GM18870 (cell line): ENCODE measurements at regions not wholly inside any gene's neighbourhood (a gene's known extent, or its start where the extent isn't known, plus 50 kb on each side); places are given as distances from the start of the nearest gene placed in this dataset.

ENCODE experiments used
- ATAC-seq: cut with Tn5 transposase; IDR thresholded peaks from one replicate; pipeline ENCODE4 v1.9.1; 2021; ENCODE audit warnings: moderate library complexity; ENCODE audit not compliant: unreplicated experiment

DNA sequence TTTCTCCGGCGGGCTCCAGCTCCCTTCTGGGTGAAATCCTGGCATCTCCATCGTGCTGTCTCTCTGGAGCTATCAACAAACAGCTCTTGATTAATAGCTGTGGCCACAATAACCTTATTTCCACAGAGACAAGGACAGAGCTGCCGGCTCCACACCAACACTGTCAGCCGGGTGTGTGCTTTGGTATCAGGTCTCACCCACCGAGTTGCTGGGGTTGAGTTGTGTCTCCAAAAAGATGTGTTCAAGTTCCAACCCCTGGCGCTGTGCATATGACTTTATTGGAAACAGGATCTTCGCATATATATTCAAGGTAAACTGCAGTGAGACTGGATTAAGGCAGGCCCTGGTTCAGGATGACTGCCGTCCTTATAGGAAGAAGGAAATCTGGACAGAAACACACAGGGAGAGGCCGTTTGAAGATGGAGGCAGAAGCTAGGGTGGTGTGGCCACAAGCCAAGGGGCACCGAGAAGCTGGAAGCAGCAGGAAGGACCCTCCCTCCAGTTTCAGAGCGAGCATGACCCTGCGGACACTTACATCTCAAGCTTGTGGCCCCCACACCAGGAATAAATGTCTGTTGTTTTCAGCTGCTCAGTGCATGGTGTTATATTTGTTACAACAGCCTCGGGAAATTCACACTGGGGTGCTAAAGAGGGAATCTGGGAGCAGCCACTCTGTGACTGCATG lies 88.4 kb upstream of the TMPRSS2 start:
- no peak for ATAC-seq

DNA sequence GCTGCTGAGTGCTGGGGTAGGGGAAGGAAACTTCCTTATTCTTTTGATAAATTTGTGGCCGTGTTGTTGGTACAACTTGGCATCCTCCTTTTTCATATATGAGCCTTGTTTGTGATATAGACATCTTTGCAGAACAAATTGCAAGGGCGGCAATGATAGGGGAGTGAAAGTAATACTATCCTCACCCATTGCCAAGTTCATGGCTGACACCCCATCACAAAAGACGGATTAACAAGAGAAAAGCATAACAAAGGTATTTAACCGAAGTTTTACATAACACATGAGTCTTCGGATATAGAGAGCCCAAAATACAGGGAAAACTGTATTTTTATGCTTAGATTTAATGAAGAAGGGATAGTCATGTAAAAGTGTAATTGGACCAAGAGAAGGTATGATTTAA lies 86.3 kb upstream of the TMPRSS2 start:
- ATAC-seq: no peak

DNA sequence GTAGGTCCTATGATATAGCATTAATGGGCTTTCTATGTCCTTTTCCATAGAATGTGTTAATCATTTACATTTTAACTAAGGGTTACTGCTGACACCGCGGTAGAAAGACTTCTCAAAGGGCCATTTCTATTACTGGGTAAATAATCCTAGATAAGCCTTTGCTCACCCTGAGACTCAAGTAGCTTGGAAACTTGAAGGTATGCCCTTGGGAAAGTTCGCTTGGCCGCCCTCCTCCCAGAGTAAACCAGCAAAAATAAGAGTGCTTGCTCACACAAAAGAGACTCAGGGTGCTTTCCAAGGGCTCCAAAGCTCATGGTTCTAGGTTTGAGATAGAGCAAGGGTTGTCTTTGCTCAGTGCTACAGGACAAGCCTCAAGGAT lies 85.8 kb upstream of the TMPRSS2 start:
- ATAC-seq: no peak

DNA sequence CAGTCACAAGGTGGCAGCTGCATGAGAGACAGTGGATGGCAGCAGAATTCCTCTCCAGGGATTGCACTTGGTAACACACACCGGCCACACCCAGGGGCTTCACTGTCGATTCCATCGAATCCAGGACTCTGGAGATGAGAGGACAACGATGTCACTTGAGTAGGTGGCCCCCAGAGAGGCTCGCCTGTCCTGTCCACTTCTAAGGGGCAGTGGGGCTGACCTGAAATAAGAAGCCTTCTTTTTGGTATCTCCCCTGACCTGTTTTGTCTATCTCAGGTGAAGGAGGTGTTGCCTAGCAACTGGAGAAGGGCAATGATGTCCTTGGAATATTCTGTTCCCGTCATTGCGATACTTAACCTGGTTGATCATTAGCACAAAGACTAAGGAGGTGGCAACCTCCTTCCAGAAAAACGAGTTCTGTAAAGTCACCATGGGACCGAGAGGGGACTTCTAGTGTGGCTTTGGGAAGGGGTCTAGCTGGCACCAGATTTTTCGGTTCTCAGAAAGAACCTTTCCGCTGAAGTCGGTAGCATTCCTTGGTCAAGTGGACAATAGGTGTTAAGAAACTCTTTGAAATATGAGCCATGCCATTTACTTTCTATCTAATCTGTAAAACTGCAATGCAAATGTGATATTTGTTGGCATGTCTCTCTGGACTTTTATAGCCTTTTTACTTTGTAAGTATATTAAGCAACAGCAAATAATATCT lies 85.2 kb upstream of the TMPRSS2 start:
- no peak for ATAC-seq

DNA sequence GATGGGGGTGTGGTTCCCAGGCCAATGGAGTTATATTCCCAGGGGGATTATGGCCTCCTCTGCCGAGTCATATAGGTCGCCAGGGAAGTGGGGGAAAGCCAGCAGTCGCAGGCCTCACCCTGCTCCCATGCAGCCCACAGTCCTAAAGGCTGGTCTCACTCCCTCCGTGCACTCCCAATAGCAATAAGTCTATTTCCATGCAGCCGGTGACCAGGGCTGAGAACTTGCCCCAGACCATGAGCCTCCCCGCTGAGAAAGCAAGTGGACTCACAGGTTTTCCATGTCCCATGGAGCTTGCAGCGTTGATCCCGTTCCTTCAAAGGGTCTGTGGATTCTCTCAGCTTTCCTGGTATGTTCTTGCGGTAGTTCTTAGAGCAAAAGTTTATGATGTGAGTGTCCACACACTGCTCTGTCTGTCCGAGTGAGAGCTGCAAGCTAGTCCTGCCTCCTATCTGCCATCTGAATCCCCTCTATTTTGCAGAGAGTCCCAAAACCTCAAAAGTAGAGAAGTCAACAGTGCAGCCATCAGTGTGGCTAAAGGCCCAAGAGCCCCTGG lies 81.7 kb upstream of the TMPRSS2 start:
- no peak for ATAC-seq

DNA sequence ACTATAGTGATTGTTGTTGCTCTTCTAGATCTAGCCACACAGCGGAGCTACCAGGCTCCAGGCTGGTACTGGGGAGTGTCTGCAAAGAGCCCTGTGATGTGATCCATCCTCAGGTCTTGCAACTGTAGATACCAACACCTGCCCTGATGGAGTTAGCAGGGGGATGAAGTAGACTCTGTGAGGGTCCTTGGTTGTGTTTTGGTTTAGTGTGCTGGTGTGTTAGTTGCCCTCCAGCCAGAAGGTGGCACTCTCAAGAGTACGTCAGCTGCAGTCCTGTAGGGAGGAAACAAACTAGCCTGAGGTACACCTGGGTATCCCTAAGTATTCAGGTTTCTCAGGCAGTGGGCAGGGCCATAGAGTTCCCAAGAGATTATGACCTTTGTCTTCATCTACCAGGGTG lies 81.2 kb upstream of the TMPRSS2 start:
- no peak for ATAC-seq

DNA sequence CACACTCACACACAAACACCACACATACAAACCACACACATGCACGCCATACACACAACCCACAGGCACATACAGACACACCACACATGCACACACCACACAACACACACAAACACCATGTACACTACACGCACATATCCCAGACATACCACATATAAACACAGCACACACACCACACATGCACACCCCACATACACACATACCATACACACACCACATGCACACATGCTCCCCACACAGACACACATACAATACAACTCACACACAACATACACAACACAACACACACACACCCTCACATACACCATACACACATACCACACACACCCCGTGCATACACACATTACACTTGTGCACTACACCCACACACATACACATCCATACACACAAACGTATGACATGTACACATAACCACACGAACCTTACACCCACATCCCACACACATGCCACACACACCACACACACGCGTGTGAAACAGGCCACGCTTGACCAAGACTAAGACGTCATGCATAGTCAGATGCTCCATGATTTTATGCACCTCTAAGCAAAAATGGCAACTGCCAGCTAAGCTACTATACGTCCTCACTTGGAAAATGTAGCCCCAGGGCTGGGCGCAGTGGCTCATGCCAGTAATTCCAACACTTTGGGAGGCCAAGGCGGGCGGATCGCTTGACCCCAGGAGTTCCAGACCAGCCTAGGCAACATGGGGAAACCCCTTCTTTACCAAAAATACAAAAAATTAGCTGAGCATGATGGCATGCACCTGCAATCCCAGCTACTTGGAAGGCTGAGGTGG lies 77.4 kb upstream of the TMPRSS2 start:
- ATAC-seq: no peak

DNA sequence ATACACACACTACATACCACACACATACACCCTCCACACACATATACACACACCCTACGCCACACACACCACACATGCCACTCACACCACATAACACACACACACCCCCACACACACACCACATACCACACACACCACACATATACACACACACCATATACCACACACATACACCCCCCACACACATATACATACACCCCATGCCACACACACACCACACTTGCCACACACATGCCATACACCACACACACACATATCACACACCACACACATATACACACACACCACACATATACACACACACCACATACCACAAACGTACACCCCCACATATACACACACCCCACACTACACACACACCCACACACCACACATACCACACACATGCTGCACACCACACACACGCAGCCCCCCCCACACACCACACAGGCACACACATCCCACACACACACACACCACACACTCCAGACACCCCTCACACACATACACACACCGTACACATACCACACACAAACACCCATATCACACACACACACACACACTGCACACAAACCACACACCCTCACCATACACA lies 76.7 kb upstream of the TMPRSS2 start:
- no peak for ATAC-seq

DNA sequence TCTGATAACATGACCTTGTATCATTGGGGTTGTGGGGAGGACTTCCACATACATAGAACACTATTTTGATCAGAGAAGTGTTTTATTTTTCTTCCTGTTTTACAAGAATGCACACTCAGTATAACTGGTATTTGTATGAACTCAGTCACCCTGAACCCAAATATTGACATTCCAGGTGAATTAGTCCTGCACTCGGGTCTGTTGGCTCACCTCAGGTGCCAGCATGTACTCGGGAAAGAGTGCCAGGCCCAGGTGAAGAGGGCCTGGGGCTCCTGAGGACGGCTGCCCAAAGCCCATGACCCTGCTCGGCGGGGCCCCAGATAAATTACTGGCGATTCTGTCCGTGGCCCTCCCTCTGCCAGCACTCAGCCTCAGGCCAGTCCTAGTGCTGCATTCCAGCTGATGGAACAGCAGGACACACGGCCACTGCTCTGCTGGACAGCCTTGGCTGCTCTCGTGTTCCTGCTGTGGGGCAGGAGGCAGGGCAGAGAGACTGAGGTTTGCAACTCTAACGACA lies 75.4 kb upstream of the TMPRSS2 start:
- ATAC-seq: no peak

DNA sequence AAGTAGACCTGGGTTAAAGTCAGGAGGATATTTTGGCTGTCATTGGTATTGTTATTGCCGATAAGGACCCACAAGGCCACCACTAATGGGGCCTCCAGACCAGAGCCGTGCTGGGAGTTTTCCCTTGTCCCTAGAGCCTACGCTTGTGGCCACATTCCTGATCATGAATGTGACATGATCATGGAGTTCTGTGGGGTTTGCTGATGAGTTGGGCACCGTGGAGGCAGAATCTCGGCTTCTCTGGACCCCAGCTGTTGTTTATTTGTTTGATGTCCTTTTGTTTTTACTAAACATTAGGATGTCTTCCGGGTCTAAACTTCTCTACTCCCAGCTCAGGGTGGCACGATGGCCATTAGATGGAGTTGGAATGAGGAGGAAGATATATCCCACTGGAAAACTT lies 74.9 kb upstream of the TMPRSS2 start:
- ATAC-seq: no peak

DNA sequence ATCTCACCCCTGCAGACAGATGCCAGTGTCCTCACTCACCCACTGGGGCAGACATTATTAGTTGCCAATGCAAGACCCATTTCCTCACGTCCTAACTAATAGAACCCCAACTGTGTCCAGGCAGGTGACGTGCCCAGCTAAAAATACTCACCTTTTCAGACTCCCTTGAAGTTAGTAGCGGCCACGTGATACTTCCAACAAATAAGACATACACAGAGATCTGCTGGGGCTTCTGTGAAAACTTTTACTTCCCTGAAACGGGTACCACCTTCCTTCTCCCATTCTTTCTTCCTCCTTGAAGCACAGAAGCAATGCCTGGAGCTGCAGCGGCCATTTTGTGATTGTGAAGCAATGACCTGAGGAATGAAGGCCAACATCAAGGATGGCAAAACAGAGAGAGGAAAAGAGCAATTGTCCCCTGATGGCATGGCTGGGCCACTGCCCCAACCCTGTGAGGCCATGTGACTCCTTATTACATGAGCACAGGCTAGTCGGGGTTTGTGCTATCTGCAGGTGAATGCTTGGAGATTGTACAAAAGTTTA lies 74.4 kb upstream of the TMPRSS2 start:
- ATAC-seq: no peak

DNA sequence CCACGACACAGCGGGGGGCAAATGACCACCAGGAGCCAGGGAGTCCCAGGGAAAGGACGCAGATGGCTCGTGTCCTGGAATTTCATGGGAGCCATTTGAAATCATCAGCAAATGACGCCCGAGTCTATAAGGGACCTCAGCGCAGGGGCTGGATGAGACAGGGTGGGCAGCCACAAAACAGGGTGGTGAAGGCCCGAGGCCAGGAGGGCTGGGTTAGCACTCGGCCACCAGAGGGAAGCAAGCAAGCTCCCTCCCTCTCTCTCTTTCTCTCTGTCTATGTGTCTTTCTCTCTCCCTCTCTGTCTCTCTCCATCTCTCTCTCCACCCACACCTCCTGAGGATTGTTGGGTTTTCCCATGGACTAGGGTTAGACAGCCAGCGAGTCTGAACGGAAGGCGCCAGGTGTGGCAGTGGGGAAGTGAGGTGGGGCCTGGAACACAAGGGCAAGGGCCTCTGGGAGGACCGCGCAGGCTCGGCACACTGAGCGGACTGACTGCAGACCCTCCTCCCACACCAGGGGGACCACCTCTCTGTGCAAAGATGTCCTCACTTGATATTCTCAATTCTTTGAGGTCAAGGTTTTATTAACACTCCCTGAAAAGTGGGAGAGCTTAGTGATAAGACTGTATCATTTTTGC lies 73.8 kb upstream of the TMPRSS2 start:
- no peak for ATAC-seq

DNA sequence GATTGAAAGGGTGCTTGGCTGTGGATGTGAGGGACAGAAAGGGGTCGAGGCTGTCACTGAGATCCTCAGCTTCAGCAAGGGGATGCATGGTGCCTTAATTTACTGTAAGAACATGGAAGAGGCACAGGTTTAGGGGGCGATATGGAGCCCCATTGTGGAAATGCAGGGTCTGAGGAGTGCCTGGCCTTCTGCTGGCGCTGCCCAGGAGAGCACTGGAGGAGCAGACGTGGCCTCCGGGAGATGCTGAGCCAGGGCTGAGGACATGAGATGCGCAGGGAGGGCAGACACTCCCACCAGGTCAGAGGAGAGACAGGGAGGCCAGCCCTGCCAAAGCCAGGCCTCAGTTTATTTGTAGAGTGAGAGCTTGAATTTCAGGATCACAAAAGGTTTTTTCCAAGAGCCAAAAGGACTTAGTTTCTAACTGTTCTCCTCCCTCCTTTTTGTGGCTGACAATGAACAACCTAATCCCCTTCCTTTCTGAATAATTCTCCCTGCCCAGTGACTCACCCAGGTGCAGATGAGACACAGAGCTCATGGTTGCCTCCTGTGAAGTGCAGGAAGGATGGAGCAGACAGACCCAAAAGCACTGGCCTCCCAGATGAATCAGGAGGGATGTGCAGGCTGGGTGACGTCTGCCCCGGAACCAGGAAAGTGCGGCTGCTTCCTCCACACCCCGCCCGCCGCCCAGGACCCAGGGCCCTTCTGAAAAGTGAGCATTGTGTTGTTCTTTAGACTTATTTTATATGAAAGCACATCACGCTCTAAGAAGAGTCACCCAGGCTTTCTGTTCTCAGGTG lies 73.0 kb upstream of the TMPRSS2 start:
- ATAC-seq: no peak

DNA sequence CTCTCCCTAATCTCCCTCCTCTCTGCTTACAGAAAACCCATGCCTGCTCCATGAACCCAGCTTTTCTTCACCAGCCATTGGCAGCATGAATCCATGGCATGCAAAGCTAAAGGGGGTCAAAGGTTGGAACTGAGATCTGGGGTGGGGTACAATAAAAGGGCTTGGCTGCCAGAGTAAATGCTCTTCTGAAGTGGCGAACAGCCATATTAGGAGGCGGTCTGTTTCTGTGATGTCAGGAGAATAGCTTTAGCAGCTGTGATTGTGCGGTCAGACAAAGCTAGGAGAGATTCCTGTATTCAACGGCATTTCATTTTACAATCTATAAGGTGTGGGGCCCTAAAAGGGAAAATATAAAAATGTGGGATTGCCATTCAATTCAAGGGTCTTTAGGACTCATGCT lies 71.7 kb upstream of the TMPRSS2 start:
- ATAC-seq: no peak

DNA sequence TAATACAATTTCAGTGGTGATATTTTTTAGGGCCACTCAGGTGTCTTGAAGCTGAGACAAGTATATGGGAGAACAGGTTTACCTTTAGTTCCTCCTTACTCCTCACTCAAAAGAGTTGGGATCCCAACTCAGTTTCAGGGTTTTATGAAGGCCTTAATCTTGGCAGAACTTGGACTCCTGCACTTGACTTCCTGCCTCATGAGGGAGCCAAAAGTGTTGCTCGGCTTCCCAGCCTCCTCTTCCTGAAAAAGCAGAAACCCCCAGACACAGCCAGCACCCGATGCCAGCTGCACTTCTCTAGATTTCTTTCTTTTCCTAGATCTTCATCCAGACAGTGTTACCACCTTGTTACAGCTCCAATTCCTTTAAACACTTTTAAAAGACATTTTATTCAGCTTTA lies 70.8 kb upstream of the TMPRSS2 start:
- no peak for ATAC-seq

DNA sequence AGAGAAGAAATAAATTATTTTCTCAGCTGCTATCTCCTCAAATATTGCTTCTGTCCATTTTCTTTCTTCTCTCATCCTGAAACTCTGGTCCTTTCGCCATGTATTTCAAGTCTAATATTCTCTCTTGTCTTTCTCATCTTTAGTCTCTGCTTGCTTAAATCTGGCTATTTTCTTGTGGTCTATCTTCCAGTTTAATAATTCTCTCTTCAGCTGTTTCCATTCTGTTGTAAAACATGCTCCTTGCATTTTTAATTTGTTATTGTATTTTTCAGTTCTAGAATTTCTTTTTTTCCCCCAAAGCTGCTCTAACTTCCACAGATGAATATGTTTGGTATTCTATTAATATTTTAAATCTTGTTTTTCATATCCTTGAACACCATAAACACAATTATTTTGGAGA lies 70.1 kb upstream of the TMPRSS2 start:
- ATAC-seq: no peak

DNA sequence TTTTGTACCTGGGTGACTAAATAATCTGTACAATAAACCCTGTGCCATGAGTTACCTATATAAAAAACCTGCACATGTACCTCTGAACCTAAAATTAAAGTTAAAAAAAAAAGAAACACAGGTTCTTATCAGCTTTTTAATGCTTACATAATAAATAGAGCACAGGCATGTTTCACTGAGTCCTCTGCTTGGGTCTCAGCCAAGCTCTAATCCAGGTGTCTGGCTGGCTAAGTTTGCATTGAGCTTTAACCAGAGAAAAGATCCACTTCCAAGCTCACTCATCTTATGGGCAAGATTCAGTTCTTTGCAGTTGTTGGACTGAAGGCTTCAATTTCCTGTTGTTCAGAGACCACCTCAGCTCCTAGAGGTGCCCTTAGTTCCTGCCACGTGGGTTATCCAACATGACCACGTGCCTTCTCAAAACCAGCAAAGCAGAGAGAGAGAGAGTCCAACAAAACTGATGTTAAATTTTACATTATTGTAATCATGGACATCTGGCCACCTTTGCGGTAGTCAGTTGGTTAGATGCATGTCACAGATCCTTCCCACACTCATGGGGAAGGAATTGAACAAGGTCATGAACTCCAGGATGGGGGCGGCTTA lies 68.2 kb upstream of the TMPRSS2 start:
- ATAC-seq: no peak

DNA sequence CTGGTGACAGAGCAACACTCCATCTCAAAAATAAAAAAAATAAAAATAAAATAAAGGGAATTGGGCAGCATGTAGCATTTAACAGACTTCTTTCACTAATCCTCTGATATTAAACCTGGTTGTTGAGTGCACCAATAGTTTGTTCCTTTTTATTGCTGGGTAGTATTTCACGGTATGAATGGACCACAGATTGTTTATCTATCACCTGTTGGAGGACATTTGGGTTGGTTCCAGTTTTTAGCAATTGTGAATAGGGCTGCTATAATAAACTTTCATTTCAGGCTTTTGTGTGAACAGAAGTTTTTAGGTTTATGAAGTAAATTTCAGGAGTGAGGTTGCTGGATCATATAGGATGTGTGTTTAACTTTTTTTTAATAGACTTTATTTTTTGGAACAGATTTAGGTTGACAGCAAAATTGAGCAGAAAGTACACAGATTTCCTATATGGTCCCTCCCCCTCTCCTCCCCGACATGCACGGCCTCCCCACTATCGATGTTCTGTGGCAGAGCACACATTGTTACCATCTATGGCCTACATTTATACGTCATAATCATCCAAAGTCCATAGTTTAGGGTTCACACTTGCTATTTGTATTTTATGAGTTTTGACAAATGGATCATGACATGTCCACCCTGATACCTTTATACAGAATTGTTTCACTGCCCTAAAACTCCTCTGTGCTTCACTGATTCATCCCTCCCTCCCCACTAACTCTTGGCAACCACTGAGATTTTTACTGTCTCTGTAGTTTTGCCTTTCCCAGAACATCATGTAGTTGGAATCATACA lies 66.1 kb upstream of the TMPRSS2 start:
- no peak for ATAC-seq
